Hematopoietic multipotent progenitor cell treated with erythropoietin and hydrocortisone succinate and interleukin-3 and kit ligand, for 6 days (in vitro differentiated cells): ENCODE measurements at regions not wholly inside any gene's neighbourhood (a gene's known extent, or its start where the extent isn't known, plus 50 kb on each side); places are given as distances from the start of the nearest gene placed in this dataset.

Experiments used
- DNase-seq: peaks from one replicate; pipeline ENCODE4 v3.0.0-alpha.2; 2015

DNA sequence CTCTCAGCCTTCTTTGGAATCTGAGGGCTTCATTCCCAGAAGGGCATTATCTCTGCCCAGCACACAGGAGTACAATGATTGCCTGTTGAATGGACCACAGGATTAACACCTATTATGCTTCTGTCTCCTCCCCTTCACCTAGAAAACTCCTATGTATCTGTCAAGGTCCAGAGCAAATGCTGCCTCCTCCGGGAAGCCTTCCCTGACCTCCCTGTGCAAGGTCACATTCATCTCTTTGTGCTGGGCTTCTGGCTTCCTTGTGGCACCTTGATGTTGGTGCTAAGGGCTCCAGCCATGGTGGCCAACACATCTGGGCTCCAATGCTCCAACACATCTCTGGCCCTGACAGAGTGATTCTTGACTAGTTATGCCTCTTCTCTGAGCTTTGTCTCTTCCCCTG lies 49.9 kb upstream of the ATP2B2 start:
- DNase-seq: no peak

GRCh38 chr3:10556312-10556711 lies 50.9 kb upstream of the ATP2B2 start:
- DNase-seq: no peak

GRCh38 chr3:10557250-10557649 lies 51.9 kb upstream of the ATP2B2 start:
- no peak for DNase-seq

DNA sequence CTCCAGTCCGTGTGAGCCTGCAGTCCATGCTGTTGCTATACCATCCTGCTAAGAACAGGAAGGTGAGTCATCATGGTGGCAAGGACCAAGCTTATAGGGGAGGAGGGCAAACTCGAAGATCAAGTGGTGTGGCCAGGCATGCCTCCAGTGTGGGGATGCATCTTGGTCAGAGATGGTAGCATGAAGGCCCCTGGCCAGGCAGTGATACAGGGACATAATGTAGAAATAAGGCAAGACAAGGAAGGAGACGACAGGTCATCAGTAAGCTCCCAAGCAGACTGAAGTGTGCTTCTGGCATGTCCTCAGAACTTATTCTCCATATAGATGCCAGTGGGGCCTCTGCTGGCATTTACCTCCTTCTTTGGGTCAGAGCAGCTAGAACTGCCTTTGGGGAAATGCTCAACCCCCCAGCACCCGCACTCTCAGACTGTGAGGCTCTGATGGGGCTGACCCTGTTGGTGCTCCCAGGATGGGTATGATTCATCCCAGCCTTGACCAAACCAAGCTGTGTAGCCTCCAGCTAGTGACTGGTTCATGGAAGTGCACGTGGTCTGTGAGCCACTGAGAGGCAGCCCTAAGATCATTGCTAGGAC lies 52.5 kb upstream of the ATP2B2 start:
- no peak for DNase-seq

DNA sequence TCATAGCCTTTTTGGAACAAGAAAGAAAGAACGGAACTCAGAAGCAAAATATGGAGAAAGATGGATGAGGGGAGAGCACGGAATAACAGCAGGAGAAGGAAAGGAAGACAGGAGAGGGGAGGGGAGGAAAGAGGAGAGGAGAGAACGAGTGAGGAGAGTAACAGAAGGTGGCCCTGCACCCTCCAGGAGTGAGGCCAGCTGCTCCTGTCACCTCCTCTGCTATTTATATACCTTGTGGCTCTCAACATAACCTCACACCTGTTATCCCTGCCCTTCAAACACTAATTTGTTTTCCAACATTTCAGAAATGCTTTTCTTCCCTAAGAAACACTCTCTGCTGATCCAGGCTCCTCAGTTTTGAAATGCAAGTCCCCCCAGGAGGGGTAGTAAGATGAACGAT lies 53.4 kb upstream of the ATP2B2 start:
- no peak for DNase-seq

- no peak for DNase-seq
Observed at GRCh38 chr3:10560060-10560861, 54.9 kb upstream of the ATP2B2 start.

DNA sequence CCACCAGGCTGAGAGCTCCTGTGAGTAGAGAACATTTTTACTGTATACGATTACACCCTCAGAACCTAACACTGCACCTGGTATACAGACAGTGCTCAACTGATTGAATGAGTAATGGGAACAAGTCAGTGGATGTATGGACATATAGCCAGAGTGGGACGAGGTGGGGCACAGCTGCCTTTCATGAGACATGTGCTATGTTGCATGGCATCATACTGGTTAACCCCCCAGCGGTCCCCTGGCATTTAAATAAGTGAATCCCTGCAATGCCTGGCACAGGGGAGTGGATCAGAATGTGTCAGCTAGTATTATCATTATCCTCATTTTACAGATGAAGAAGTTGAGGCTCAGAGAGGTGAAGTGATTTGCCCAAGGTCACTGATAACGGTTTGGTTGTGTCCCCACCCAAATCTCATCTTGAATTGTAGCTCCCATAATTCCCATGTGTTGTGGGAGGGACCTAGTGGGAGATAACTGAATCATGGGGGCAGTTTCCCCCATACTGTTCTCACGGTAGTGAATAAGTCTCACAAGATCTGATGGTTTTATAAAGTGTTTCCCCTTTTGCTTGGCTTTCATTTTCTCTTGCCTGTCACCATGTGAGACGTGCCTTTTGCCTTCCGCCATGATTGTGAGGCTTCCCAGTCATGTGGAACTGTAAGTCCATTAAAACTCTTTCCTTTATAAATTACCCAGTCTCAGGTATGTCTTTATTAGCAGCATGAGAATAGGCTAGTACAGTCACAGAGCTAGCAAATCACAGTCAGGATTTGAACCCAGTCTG lies 56.0 kb upstream of the ATP2B2 start:
- no peak for DNase-seq

DNA sequence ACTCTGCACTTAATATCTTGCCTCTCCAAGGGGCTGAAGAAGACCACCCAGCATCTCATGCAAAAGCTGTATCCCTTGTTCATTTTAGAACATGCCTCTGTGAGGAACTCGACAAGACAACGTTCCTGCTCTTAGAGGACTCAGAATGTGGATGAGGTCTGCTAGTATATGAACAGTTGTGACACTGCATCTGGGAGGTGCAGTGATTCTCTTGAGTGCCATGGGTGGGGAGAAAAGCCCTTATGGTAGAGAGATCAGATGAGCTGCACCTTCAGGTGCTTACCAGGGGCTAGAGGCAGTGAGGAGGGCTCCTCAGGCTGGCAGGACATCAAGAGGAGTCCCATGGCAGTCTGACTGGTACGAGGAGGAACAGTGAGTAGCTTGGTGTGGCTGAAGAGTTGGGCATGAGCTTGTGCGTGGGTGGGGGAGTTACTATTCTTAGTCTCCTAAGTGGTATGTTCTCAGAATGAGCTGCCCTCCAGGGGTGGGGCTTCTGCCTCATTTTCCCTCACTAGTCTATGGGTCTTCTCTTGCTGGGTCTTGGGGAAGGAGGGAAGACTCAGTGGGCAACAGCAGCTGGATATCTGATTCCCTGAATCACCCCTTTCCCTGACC lies 56.7 kb upstream of the ATP2B2 start:
- no peak for DNase-seq

DNA sequence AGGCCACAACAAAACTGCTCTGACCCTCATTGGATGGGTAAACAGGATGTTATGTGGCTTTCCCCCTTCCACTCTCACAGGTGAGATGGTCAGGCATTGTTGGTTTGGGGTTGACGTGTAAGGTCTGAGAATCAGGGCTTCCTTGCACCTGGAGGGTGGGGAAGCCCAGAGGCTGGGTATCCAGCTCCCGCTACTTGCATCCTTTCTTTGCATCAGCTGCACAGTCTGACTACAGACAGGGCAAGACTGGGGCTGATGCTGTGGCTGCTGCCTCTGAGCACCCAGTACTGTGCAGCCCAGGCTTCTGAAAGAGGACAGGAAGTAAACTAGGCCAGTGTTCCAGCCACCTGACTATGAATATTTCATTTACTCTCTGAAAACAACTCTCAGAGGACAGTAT lies 58.0 kb upstream of the ATP2B2 start:
- no peak for DNase-seq

GRCh38 chr3:10565814-10566213 lies 60.4 kb upstream of the ATP2B2 start:
- DNase-seq: no peak

DNA sequence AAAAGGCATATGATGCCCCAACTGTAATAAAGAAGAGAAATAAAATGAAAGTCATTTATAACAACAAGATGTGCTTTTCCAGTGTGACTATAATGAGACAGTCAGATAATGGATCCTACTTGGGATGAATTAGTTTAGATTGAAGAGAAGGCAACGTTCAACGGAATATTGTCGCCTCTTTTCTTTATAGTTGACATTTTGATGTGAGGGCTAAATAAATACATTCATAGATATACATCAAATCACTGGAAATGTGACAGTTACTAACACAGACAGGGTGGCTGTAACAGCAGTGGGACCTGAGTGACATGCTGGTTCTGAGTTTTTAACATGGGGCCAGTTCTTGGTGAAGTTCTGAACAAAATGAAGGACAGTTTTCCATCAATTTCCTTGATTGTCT lies 61.1 kb upstream of the ATP2B2 start:
- no peak for DNase-seq

GRCh38 chr3:10568549-10568948 lies 63.2 kb upstream of the ATP2B2 start:
- DNase-seq: no peak

DNA sequence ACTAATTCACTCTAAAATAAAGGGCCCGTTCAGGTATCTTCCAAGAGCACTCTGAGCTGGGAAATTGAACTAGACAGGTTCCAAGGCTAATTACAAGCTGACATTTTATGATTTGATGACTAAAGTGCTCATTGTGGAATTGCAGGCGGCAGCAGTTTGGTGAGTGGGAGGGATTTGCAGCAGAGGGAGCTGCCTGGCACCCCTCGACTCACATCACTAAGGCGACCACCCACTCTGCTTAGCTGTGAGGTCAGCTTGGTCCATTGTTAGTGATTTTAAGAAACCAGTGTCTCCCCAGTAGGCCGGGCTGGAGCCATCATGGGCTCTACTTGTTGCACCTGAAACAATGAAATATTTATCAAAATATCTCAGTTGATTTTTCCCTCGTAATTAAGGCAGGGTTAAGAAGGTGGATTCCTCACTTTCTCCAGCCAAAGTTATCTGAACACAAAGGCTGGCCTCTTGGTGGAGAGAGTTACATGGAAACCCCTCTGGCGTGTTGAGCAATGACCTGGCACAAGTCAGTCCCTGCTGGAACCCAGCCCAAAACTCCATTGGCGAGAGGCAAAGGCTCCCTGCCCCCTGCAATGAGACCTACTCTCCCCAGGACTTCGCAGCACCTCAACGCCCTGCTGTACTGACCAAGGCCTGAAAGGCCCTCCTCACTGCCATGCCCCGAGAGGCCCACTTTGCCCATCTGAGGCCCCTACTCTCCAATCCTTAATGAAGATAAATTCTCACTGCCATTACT lies 65.0 kb upstream of the ATP2B2 start:
- DNase-seq: no peak

DNA sequence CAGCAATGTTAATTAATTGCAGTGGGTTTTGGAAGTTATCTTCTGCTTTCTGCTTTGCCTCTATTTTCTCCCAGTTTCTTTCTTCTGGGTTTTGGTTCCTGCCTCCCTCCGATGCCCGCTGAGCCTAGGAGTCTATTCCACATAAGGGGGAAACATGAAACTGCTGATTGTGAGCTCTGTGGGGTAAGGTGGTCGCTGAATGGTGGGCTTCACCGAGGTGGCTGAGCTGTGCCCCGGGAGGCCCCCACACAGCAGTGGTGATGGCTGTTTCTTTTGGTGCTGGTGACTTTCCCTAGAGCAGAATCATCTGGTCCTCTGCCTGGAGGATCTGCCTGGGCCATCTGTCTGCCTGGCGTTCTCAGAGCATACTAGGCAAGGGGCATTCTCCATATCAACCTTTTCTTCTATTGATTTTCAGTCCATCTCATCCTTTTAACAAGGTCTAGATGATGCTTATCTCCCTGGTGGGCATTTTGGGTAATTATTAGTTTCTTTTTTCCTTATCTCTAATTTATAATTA lies 68.8 kb upstream of the ATP2B2 start:
- no peak for DNase-seq

- DNase-seq: no peak
Observed at GRCh38 chr3:10575601-10576160, 70.3 kb upstream of the ATP2B2 start.

DNA sequence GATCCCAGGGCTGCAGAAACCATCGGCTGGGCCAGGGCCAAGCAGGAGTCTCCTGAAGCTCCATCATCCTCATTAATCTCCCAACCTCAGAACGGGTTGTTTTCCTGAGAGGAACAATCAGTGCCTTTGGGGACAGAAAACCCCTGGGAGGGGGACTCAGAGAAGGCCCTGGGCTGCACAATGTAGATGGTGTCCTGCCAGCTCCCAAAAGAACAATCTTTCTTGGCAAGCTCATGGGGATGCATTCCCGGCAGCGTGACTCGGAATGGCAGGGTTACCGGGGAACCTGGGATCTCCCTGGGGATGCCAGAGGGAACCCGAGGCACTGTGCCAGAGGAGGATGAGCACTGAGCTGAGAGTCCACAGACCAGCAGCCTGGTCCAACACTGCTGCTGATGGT lies 72.1 kb upstream of the ATP2B2 start:
- DNase-seq: no peak

DNA sequence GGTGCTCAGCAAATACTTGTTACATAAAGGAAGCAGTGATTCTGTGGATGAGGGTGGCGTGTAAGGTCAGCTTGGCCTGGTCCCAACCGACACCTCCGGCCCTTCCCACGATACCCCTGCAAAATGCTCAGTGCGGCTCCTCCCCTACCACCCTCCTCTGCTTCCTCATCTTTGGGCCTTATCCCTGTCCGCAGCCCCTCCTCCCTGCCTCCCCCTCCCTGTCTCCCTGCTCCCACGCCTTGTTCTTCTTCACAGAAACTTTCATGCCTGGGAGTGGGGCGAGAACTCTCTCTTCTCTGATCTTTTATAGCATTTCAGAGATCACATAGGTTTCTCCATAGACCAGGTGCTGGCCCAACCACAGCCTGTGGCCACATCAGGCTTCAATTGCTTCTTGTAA lies 75.0 kb upstream of the ATP2B2 start:
- DNase-seq: no peak

GRCh38 chr3:10581251-10581650 lies 75.9 kb upstream of the ATP2B2 start:
- DNase-seq: no peak

GRCh38 chr3:10581716-10582115 lies 76.3 kb upstream of the ATP2B2 start:
- no peak for DNase-seq

- DNase-seq: no peak
Observed at GRCh38 chr3:10582733-10583132, 77.3 kb upstream of the ATP2B2 start.

- no peak for DNase-seq
Observed at GRCh38 chr3:10583798-10584708, 78.7 kb upstream of the ATP2B2 start.
